Stromal cell of bone marrow (primary cell): ENCODE measurements at regions not wholly inside any gene's neighbourhood (a gene's known extent, or its start where the extent isn't known, plus 50 kb on each side); places are given as distances from the start of the nearest gene placed in this dataset.

Experiments
- DNase-seq: peaks from one replicate; pipeline ENCODE4 v3.0.0-alpha.2; 2012; ENCODE audit warnings: low read depth

GRCh38 chr5:33372721-33373472, 67.9 kb upstream of the TARS1 start:
- no peak for DNase-seq

- no peak for DNase-seq
Observed at GRCh38 chr5:33375900-33376299, 64.9 kb upstream of the TARS1 start.

GRCh38 chr5:33379757-33380156, 61.0 kb upstream of the TARS1 start:
- DNase-seq = no peak

GRCh38 chr5:33381243-33381642, 59.5 kb upstream of the TARS1 start:
- no peak for DNase-seq
